ENCODE measurements at regions not wholly inside any gene's neighbourhood (a gene's known extent, or its start where the extent isn't known, plus 50 kb on each side); places are given as distances from the start of the nearest gene placed in this dataset.
"Not testable (repeated sequence)": the region's sequence is repeated elsewhere in the genome, so short reads cannot be mapped to it uniquely, and the experiment has no call there.

DNA sequence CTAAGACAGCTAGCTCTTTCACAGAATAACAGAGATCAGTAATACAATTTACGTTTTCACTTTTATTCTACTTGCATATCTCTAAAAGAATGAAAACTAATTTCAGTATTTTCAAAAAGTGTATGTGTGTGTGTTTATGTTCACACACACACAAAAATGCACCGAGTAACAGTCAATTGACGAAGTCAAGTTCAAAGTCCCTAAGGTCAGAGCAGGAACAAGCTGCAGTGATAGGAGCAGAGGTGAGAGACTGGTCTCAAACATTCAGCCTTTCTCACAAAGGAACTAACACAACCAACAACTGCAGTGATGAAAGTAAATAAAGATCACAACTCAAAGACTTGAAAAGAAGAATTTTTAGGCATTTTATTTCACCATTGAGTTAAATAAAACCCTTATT lies 429.7 kb downstream of the C12orf50 start:
- TF ChIP-seq ELF4 (IDR thresholded peaks at IDR 0.05) (no peak), ZNF384 (IDR thresholded peaks at IDR 0.05) (no peak)
- ChIA-PET POLR2A (no interaction called here), CTCF (no interaction called here)
- no peak for DNase-seq (ENCODE audit: extremely low spot score)

DNA sequence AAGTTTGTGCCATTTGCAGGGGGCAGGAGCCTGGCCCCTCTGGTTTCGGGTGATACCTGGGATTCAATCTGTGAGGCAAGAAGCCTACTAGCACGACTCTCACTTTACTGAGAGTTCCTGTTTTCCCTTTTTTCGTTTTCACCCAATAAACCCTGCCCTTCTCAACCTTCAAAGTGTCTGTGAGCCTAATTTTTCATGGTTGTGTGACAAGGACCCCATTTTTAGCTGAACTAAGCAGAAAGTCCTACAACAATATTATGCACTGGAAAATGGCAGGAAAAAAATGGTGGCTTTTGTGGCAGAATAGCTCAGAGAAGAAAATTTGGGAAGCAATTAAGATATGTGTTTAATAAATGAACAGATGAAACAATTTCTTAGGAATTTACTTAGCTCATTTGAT lies 432.1 kb downstream of the C12orf50 start:
- ChIA-PET CTCF (no interaction called here), POLR2A (no interaction called here)
- no peak for TF ChIP-seq CTBP1 (IDR thresholded peaks at IDR 0.05; ENCODE audit: borderline replicate concordance)
- no peak for TF ChIP-seq FOXM1 (IDR thresholded peaks at IDR 0.05; ENCODE audit: borderline replicate concordance)
- no peak for TF ChIP-seq NFRKB (IDR thresholded peaks at IDR 0.05)
- TF ChIP-seq PKNOX1 (IDR thresholded peaks at IDR 0.05): no peak
- TF ChIP-seq ARNT (IDR thresholded peaks at IDR 0.05): no peak
- no peak for TF ChIP-seq ZNF384 (IDR thresholded peaks at IDR 0.05)
- TF ChIP-seq HDGF (IDR thresholded peaks at IDR 0.05; ENCODE audit: borderline replicate concordance): no peak
- no peak for TF ChIP-seq LEF1 (IDR thresholded peaks at IDR 0.05; ENCODE audit: borderline replicate concordance)
- no peak for TF ChIP-seq L3MBTL2 (conservative IDR thresholded peaks at IDR 0.05)
- no peak for DNase-seq (ENCODE audit: extremely low spot score)

- TF ChIP-seq BHLHE40 (IDR thresholded peaks at IDR 0.05; ENCODE audit: borderline replicate concordance) (no peak), ZNF384 (IDR thresholded peaks at IDR 0.05) (no peak), CTBP1 (IDR thresholded peaks at IDR 0.05; ENCODE audit: borderline replicate concordance) (no peak), FOXM1 (IDR thresholded peaks at IDR 0.05; ENCODE audit: borderline replicate concordance) (no peak), TARDBP (IDR thresholded peaks at IDR 0.05) (no peak), PKNOX1 (IDR thresholded peaks at IDR 0.05) (no peak), ARNT (IDR thresholded peaks at IDR 0.05) (no peak), LEF1 (IDR thresholded peaks at IDR 0.05; ENCODE audit: borderline replicate concordance) (no peak), NFRKB (IDR thresholded peaks at IDR 0.05) (no peak)
- ChIA-PET CTCF (no interaction called here), POLR2A (no interaction called here)
- no peak for DNase-seq (ENCODE audit: extremely low spot score)
Observed at GRCh38 chr12:87596636-87597035, 432.6 kb downstream of the C12orf50 start.

DNA sequence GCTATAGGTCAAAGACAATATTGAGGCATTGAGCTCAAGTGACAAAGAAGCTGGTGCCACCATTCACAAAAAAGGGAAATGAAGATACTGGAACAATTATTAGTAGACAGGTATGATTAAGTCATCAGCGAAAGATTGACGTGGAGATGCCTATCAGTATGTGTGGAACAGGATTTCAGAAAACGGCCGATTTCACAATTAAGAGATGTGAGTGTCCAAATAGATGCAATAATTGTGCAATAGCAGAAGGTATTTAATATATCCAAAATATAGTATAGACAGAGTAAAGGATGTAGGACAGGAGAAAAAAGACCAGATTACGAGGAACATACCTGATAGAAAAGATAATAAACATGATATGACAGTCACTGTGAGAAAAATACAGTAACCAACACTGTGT lies 433.1 kb downstream of the C12orf50 start:
- TF ChIP-seq FOXK2 (IDR thresholded peaks at IDR 0.05) (no peak), PKNOX1 (IDR thresholded peaks at IDR 0.05) (no peak), SUZ12 (IDR thresholded peaks at IDR 0.05) (no peak), NFRKB (IDR thresholded peaks at IDR 0.05) (no peak), LEF1 (IDR thresholded peaks at IDR 0.05; ENCODE audit: borderline replicate concordance) (no peak), CTBP1 (IDR thresholded peaks at IDR 0.05; ENCODE audit: borderline replicate concordance) (no peak), FOXA1 (IDR thresholded peaks at IDR 0.05) (no peak), TARDBP (IDR thresholded peaks at IDR 0.05) (no peak), HDGF (IDR thresholded peaks at IDR 0.05; ENCODE audit: borderline replicate concordance) (no peak), BHLHE40 (IDR thresholded peaks at IDR 0.05; ENCODE audit: borderline replicate concordance) (no peak)
- DNase-seq (ENCODE audit: extremely low spot score): no peak
- POLR2A ChIA-PET: no interaction called here
- CTCF ChIA-PET: no interaction called here

- DNase-seq (ENCODE audit: extremely low spot score): no peak
- ChIA-PET CTCF (no interaction called here), POLR2A (no interaction called here)
- TF ChIP-seq NFRKB (IDR thresholded peaks at IDR 0.05) (no peak), FOXM1 (IDR thresholded peaks at IDR 0.05; ENCODE audit: borderline replicate concordance) (no peak), ELF4 (IDR thresholded peaks at IDR 0.05) (no peak), BHLHE40 (IDR thresholded peaks at IDR 0.05; ENCODE audit: borderline replicate concordance) (no peak)
Observed at GRCh38 chr12:87585882-87586557, 443.2 kb downstream of the C12orf50 start.

GRCh38 chr12:87579091-87579490 lies 450.1 kb downstream of the C12orf50 start:
- CTCF ChIA-PET; DNase-seq (ENCODE audit: extremely low spot score); POLR2A ChIA-PET: not testable (repeated sequence)

- TF ChIP-seq ARNT (IDR thresholded peaks at IDR 0.05) (no peak), BHLHE40 (IDR thresholded peaks at IDR 0.05; ENCODE audit: borderline replicate concordance) (no peak), L3MBTL2 (conservative IDR thresholded peaks at IDR 0.05) (no peak), ZNF384 (IDR thresholded peaks at IDR 0.05) (no peak), CTBP1 (IDR thresholded peaks at IDR 0.05; ENCODE audit: borderline replicate concordance) (no peak), HDGF (IDR thresholded peaks at IDR 0.05; ENCODE audit: borderline replicate concordance) (no peak), LEF1 (IDR thresholded peaks at IDR 0.05; ENCODE audit: borderline replicate concordance) (no peak), SUZ12 (IDR thresholded peaks at IDR 0.05) (no peak), SP1 (IDR thresholded peaks at IDR 0.05) (no peak), FOXA1 (IDR thresholded peaks at IDR 0.05) (no peak), FOXM1 (IDR thresholded peaks at IDR 0.05; ENCODE audit: borderline replicate concordance) (no peak), PKNOX1 (IDR thresholded peaks at IDR 0.05) (no peak), NFRKB (IDR thresholded peaks at IDR 0.05) (no peak), TARDBP (IDR thresholded peaks at IDR 0.05) (no peak)
- ChIA-PET CTCF (no interaction called here), POLR2A (no interaction called here)
- DNase-seq (ENCODE audit: extremely low spot score): no peak
Observed at GRCh38 chr12:87575906-87576305, 453.3 kb downstream of the C12orf50 start.

GRCh38 chr12:87566918-87567317 lies 462.3 kb downstream of the C12orf50 start:
- POLR2A ChIA-PET; CTCF ChIA-PET; DNase-seq (ENCODE audit: extremely low spot score): not testable (repeated sequence)

All from HEK293T (cell line).